K562 (cell line): ENCODE measurements at regions not wholly inside any gene's neighbourhood (a gene's known extent, or its start where the extent isn't known, plus 50 kb on each side); places are given as distances from the start of the nearest gene placed in this dataset.

Source experiments
- CBX3 ChIP-seq, 2 experiments: IDR thresholded peaks; 1 replicate in 1 of 2; 2 replicates in 1 of 2; pipeline ENCODE4 v1.6.1; 2012; ENCODE audit warnings: inconsistent platforms in 2 of 2, low read length in 2 of 2, borderline replicate concordance in 1 of 2, control low read depth in 1 of 2
- ESRRA ChIP-seq: fragments of 450-650 bp; IDR thresholded peaks from 2 replicates; pipeline ENCODE4 v1.6.1; 2014; ENCODE audit warnings: low read depth, mild to moderate bottlenecking, moderate library complexity, borderline replicate concordance
- ETV5 ChIP-seq: sonication (generic); formaldehyde crosslinking; IDR thresholded peaks from 2 replicates; pipeline ENCODE4 v1.4.0; 2020; ENCODE audit warnings: low read depth, mild to moderate bottlenecking, missing genetic modification reagents
- EZH2 ChIP-seq: IDR thresholded peaks from 2 replicates; pipeline ENCODE4 v1.6.1; 2012; ENCODE audit warnings: low read depth, mild to moderate bottlenecking, inconsistent platforms, low read length, borderline replicate concordance
- HDGF ChIP-seq: fragments of 450-650 bp; IDR thresholded peaks from 2 replicates; pipeline ENCODE4 v1.6.1; 2016
- JUNB ChIP-seq: fragments of 450-650 bp; formaldehyde crosslinking; conservative IDR thresholded peaks from 2 replicates; pipeline ENCODE4 v1.4.0; 2020; ENCODE audit warnings: mild to moderate bottlenecking
- NR3C1 ChIP-seq: sonication (generic); formaldehyde crosslinking; IDR thresholded peaks from 2 replicates; pipeline ENCODE4 v1.8.1; 2022; ENCODE audit warnings: missing genetic modification reagents
- POLR2A ChIP-seq: fragments of 450-650 bp; conservative IDR thresholded peaks from 2 replicates; pipeline ENCODE4 v1.6.1; 2016
- SMAD3 ChIP-seq: fragments of 450-650 bp; formaldehyde crosslinking; conservative IDR thresholded peaks from 2 replicates; pipeline ENCODE4 v1.4.0; 2020; ENCODE audit warnings: mild to moderate bottlenecking
- TF ChIP-seq, protein P1 (sequence below), 3 experiments: IDR thresholded peaks in 2 of 3; conservative IDR thresholded peaks in 1 of 3; 2 replicates each; pipeline ENCODE4 v1.5.1; 2011 to 2012; ENCODE audit warnings: low read length in 3 of 3, mild to moderate bottlenecking in 3 of 3, control low read depth in 2 of 3, improper control_type of control experiment in 1 of 3, inconsistent platforms in 1 of 3, low read depth in 1 of 3, mixed read lengths in 1 of 3, moderate library complexity in 1 of 3; ENCODE audit not compliant: insufficient read depth in 2 of 3

GRCh38 chr9:91111876-91112275, 249.8 kb downstream of the AUH start:
- TF ChIP-seq EZH2, result no peak
- TF ChIP-seq NR3C1 (CRISPR knock-in tag), result no peak
- no peak for TF ChIP-seq SMAD3 (CRISPR knock-in tag)
- TF ChIP-seq JUNB (CRISPR knock-in tag), result no peak
- TF ChIP-seq, protein P1, sequence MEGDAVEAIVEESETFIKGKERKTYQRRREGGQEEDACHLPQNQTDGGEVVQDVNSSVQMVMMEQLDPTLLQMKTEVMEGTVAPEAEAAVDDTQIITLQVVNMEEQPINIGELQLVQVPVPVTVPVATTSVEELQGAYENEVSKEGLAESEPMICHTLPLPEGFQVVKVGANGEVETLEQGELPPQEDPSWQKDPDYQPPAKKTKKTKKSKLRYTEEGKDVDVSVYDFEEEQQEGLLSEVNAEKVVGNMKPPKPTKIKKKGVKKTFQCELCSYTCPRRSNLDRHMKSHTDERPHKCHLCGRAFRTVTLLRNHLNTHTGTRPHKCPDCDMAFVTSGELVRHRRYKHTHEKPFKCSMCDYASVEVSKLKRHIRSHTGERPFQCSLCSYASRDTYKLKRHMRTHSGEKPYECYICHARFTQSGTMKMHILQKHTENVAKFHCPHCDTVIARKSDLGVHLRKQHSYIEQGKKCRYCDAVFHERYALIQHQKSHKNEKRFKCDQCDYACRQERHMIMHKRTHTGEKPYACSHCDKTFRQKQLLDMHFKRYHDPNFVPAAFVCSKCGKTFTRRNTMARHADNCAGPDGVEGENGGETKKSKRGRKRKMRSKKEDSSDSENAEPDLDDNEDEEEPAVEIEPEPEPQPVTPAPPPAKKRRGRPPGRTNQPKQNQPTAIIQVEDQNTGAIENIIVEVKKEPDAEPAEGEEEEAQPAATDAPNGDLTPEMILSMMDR (IDR thresholded peaks at IDR 0.05 in 2 of 3, conservative IDR thresholded peaks at IDR 0.05 in 1 of 3; ENCODE audit: insufficient read depth in 2 of 3, low read depth in 1 of 3, low read length in 3 of 3), result no peak
- TF ChIP-seq HDGF, result no peak
- no peak for TF ChIP-seq POLR2A
- TF ChIP-seq CBX3 (IDR thresholded peaks at IDR 0.05; ENCODE audit: borderline replicate concordance in 1 of 2, low read length in 2 of 2), result no peak
- no peak for TF ChIP-seq ESRRA
- TF ChIP-seq ETV5 (CRISPR knock-in tag), result no peak
